Endodermal cell (in vitro differentiated cells): ENCODE measurements at regions not wholly inside any gene's neighbourhood (a gene's known extent, or its start where the extent isn't known, plus 50 kb on each side); places are given as distances from the start of the nearest gene placed in this dataset.
"Not testable (repeated sequence)": the region's sequence is repeated elsewhere in the genome, so short reads cannot be mapped to it uniquely, and the experiment has no call there.

Experiments used
- DNase-seq: peaks from one replicate; pipeline ENCODE4 v3.0.0-alpha.2; 2017
- H3K27ac ChIP-seq: 2 replicates; pipeline ENCODE4 v1.5.1; 2013; ENCODE audit warnings: mild to moderate bottlenecking, low read depth, low read length, moderate library complexity
- H3K27me3 ChIP-seq: 2 replicates; pipeline ENCODE4 v1.6.1; 2013; ENCODE audit warnings: mild to moderate bottlenecking, low read length, moderate library complexity; ENCODE audit not compliant: insufficient read depth, control insufficient read depth, poor library complexity, severe bottlenecking
- H3K36me3 ChIP-seq: 2 replicates; pipeline ENCODE4 v1.7.0; 2013; ENCODE audit warnings: mild to moderate bottlenecking, low read length, moderate library complexity; ENCODE audit not compliant: control insufficient read depth, insufficient read depth
- H3K4me1 ChIP-seq: one replicate; pipeline ENCODE4 v1.7.0; 2013; ENCODE audit warnings: low read length; ENCODE audit not compliant: control insufficient read depth, insufficient read depth
- H3K4me3 ChIP-seq: 2 replicates; pipeline ENCODE4 v1.5.1; 2013; ENCODE audit warnings: mild to moderate bottlenecking, low read length, moderate library complexity
- H3K9ac ChIP-seq: 2 replicates; pipeline ENCODE4 v1.6.1; 2013; ENCODE audit warnings: mild to moderate bottlenecking, low read length, moderate library complexity; ENCODE audit not compliant: poor library complexity, severe bottlenecking; ENCODE audit errors: extremely low read depth
- H3K9me3 ChIP-seq: 2 replicates; pipeline ENCODE4 v1.6.1; 2013; ENCODE audit warnings: mild to moderate bottlenecking, low read length, moderate library complexity; ENCODE audit not compliant: control insufficient read depth
- H3K27ac Mint-ChIP-seq: 2 replicates; pipeline ENCODE4 v1.8.0; 2020; ENCODE audit warnings: mixed read lengths
- H3K27me3 Mint-ChIP-seq: 2 replicates; pipeline ENCODE4 v1.8.0; 2021; ENCODE audit warnings: mild to moderate bottlenecking, mixed read lengths; ENCODE audit not compliant: insufficient read depth
- H3K36me3 Mint-ChIP-seq: 2 replicates; pipeline ENCODE4 v1.8.0; 2020; ENCODE audit warnings: low read depth, mixed read lengths
- H3K4me1 Mint-ChIP-seq: 2 replicates; pipeline ENCODE4 v1.8.0; 2020; ENCODE audit warnings: mixed read lengths
- H3K4me3 Mint-ChIP-seq: 2 replicates; pipeline ENCODE4 v1.8.0; 2020; ENCODE audit warnings: mild to moderate bottlenecking, moderate library complexity, mixed read lengths
- H3K9me3 Mint-ChIP-seq: 2 replicates; pipeline ENCODE4 v1.8.0; 2020; ENCODE audit warnings: mild to moderate bottlenecking, mixed read lengths
- CTCF ChIP-seq: fragments of 200-600 bp; sonication (generic); conservative IDR thresholded peaks from 2 replicates; pipeline ENCODE4 v1.5.0; 2021; ENCODE audit warnings: antibody characterized with exemption, mild to moderate bottlenecking
- WGBS, 2 experiments: methylation state at CpG; one replicate each; pipeline versions ENCODE4 v1.1.5 to v1.1.7; 2013; ENCODE audit warnings: missing lambda C conversion rate in 2 of 2, mixed read lengths in 1 of 2; ENCODE audit not compliant: insufficient coverage in 1 of 2, insufficient read length in 1 of 2; 5-methylcytosine and 5-hydroxymethylcytosine counted together

- Histone ChIP-seq H3K4me1 (peaks cover 3% of the 10 kb centered on the region), H3K27ac (no peak overlapping the region), H3K9ac (no peak overlapping the region), H3K36me3 (no peaks in the 10 kb centered on the region), H3K27me3 (no peaks in the 10 kb centered on the region), H3K4me3 (no peak overlapping the region), H3K9me3 (no peaks in the 10 kb centered on the region)
- Mint-ChIP-seq H3K9me3 (no peaks in the 10 kb centered on the region), H3K4me3 (no peak overlapping the region), H3K27me3 (peaks cover 2% of the 10 kb centered on the region), H3K4me1 (no peaks in the 10 kb centered on the region), H3K27ac (no peak overlapping the region), H3K36me3 (no peaks in the 10 kb centered on the region)
- TF ChIP-seq CTCF = no peak
- 74 to 90% methylated on average over 8 to 11 of the region's 11 CpGs for WGBS, 2 experiments
- no peak for DNase-seq
Observed at GRCh38 chr22:44645531-44645930, 56.5 kb upstream of the PRR5 start.

DNA sequence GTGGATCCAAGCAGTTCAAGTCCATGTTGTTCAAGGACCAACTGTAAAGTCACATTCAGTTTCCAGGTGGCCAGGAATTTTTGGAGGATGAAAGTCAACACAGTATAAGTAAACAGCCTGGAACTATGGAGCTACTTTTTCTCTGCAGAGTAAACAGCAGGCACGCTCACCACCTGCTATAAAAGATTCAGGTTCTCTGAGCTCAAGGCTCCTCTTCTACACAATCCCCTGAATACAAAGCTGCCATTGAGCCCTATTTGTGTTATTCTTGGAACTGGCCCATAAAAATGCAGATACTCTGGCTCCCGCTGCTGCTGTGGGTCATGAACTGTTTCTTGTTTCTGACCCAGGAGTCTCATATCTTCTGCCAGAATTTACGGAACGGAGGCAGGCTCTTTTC, 56.9 kb upstream of the PRR5 start:
- no peak overlapping the region for H3K4me3 Mint-ChIP-seq
- no peaks in the 10 kb centered on the region for H3K9me3 Mint-ChIP-seq
- Histone ChIP-seq H3K9me3 (no peaks in the 10 kb centered on the region), H3K4me1 (peaks cover under 1% of the 10 kb centered on the region), H3K27ac (no peak overlapping the region), H3K36me3 (no peaks in the 10 kb centered on the region), H3K27me3 (no peaks in the 10 kb centered on the region), H3K9ac (no peak overlapping the region), H3K4me3 (no peak overlapping the region)
- no peak for TF ChIP-seq CTCF
- WGBS, 2 experiments = 86 to 87% methylated on average over 4 of the region's 4 CpGs
- peaks cover 2% of the 10 kb centered on the region for H3K27me3 Mint-ChIP-seq
- no peaks in the 10 kb centered on the region for H3K4me1 Mint-ChIP-seq
- H3K27ac Mint-ChIP-seq = no peak overlapping the region
- H3K36me3 Mint-ChIP-seq = no peaks in the 10 kb centered on the region
- no peak for DNase-seq

GRCh38 chr22:44643526-44644101, 58.4 kb upstream of the PRR5 start:
- not testable (repeated sequence) for H3K36me3 Mint-ChIP-seq, H3K4me1 Mint-ChIP-seq, H3K4me3 Mint-ChIP-seq, H3K27ac Mint-ChIP-seq, H3K9me3 Mint-ChIP-seq, H3K36me3 ChIP-seq, H3K27ac ChIP-seq, H3K9ac ChIP-seq, H3K27me3 Mint-ChIP-seq, DNase-seq, H3K4me1 ChIP-seq, H3K4me3 ChIP-seq, H3K27me3 ChIP-seq, H3K9me3 ChIP-seq
- WGBS, 2 experiments = 93 to 97% methylated on average over 8 to 19 of the region's 19 CpGs

DNA sequence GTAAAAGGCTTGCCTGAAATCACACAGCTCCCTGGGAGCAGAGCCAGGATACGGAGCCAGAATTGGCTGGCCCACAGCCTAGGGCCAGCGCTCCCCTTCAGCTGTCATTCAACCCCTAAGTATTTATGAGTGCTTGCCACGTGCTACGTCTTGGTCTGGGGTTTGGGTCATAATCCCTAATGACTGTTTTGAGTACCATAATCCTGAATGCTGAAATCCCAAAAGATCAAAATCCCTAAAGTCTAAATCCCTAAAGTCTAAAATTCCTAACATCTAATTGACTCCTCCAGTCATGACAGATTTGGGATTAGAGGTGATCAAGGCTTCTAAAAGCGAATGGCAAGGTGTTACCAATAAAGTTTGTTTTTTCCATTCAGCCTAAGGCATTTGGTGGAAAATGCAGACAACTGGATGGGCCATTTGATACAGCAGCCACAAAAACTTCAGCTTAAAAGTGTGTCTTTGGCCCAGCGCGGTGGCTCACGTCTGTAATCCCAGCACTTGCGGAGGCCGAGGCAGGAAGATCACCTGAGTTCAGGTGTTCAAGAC, 59.8 kb upstream of the PRR5 start:
- Histone ChIP-seq H3K36me3 (no peaks in the 10 kb centered on the region), H3K27ac (no peak overlapping the region), H3K4me1 (no peaks in the 10 kb centered on the region), H3K9me3 (no peaks in the 10 kb centered on the region), H3K9ac (no peak overlapping the region), H3K4me3 (no peak overlapping the region), H3K27me3 (no peaks in the 10 kb centered on the region)
- Mint-ChIP-seq H3K4me1 (no peaks in the 10 kb centered on the region), H3K4me3 (no peak overlapping the region), H3K9me3 (no peaks in the 10 kb centered on the region), H3K27me3 (peaks cover 2% of the 10 kb centered on the region), H3K36me3 (no peaks in the 10 kb centered on the region), H3K27ac (no peak overlapping the region)
- 91 to 94% methylated on average over 7 to 10 of the region's 10 CpGs for WGBS, 2 experiments
- DNase-seq = no peak
- no peak for TF ChIP-seq CTCF
